ENCODE measurements at regions not wholly inside any gene's neighbourhood (a gene's known extent, or its start where the extent isn't known, plus 50 kb on each side); places are given as distances from the start of the nearest gene placed in this dataset.
"Not testable (repeated sequence)": the region's sequence is repeated elsewhere in the genome, so short reads cannot be mapped to it uniquely, and the experiment has no call there.

- Histone ChIP-seq H3K4me1 (ENCODE audit: control insufficient read depth in 2 of 2, insufficient read depth in 2 of 2, low read length in 2 of 2) (no peaks in the 10 kb centered on the region), H3K27ac (ENCODE audit: low read depth in 1 of 2, low read length in 1 of 2) (no peak overlapping the region), H3K36me3 (ENCODE audit: control insufficient read depth in 2 of 2, insufficient read depth in 2 of 2, low read length in 1 of 2) (no peaks in the 10 kb centered on the region), H3K27me3 (ENCODE audit: control insufficient read depth in 2 of 2, insufficient read depth in 1 of 2, low read length in 1 of 2) (no peaks in the 10 kb centered on the region), H3K4me3 (ENCODE audit: low read length in 2 of 2) (no peak overlapping the region), H3K9me3 (ENCODE audit: control insufficient read depth in 2 of 2, insufficient read depth in 1 of 2, low read length in 1 of 2) (peaks cover 0 to 3% of the 10 kb centered on the region in 2 donors)
- DNase-seq (ENCODE audit: low read depth in 6 of 9, low spot score in 9 of 9) = no peak
Observed at GRCh38 chr7:110309941-110310340, 781.0 kb upstream of the LRRN3 start.

- peaks cover 0 to 10% of the 10 kb centered on the region in 2 donors for H3K9me3 ChIP-seq (ENCODE audit: control insufficient read depth in 2 of 2, insufficient read depth in 1 of 2, low read length in 1 of 2)
- no peak overlapping the region for H3K4me3 ChIP-seq (ENCODE audit: low read length in 2 of 2)
- no peak for DNase-seq (ENCODE audit: low read depth in 6 of 9, low spot score in 9 of 9)
- no peak overlapping the region for H3K27ac ChIP-seq (ENCODE audit: low read depth in 1 of 2, low read length in 1 of 2)
- no peaks in the 10 kb centered on the region for H3K27me3 ChIP-seq (ENCODE audit: control insufficient read depth in 2 of 2, insufficient read depth in 1 of 2, low read length in 1 of 2)
- H3K36me3 ChIP-seq (ENCODE audit: control insufficient read depth in 2 of 2, insufficient read depth in 2 of 2, low read length in 1 of 2) = no peaks in the 10 kb centered on the region
- 64% methylated on average over 3 of the region's 3 CpGs for WGBS
- no peaks in the 10 kb centered on the region for H3K4me1 ChIP-seq (ENCODE audit: control insufficient read depth in 2 of 2, insufficient read depth in 2 of 2, low read length in 2 of 2)
Observed at GRCh38 chr7:110311556-110311955, 779.4 kb upstream of the LRRN3 start.

GRCh38 chr7:110317541-110318265, 773.2 kb upstream of the LRRN3 start:
- DNase-seq (ENCODE audit: low read depth in 6 of 9, low spot score in 9 of 9) = no peak
- Histone ChIP-seq H3K9me3 (ENCODE audit: control insufficient read depth in 2 of 2, insufficient read depth in 1 of 2, low read length in 1 of 2) (peaks cover 0 to 8% of the 10 kb centered on the region in 2 donors), H3K4me3 (ENCODE audit: low read length in 2 of 2) (no peak overlapping the region), H3K27ac (ENCODE audit: low read depth in 1 of 2, low read length in 1 of 2) (no peak overlapping the region), H3K27me3 (ENCODE audit: control insufficient read depth in 2 of 2, insufficient read depth in 1 of 2, low read length in 1 of 2) (no peaks in the 10 kb centered on the region), H3K36me3 (ENCODE audit: control insufficient read depth in 2 of 2, insufficient read depth in 2 of 2, low read length in 1 of 2) (no peaks in the 10 kb centered on the region), H3K4me1 (ENCODE audit: control insufficient read depth in 2 of 2, insufficient read depth in 2 of 2, low read length in 2 of 2) (no peaks in the 10 kb centered on the region)
- WGBS = 53% methylated on average over 2 of the region's 2 CpGs

- H3K27ac ChIP-seq (ENCODE audit: low read depth in 1 of 2, low read length in 1 of 2); H3K27me3 ChIP-seq (ENCODE audit: control insufficient read depth in 2 of 2, insufficient read depth in 1 of 2, low read length in 1 of 2); H3K4me3 ChIP-seq (ENCODE audit: low read length in 2 of 2); H3K9me3 ChIP-seq (ENCODE audit: control insufficient read depth in 2 of 2, insufficient read depth in 1 of 2, low read length in 1 of 2); H3K36me3 ChIP-seq (ENCODE audit: control insufficient read depth in 2 of 2, insufficient read depth in 2 of 2, low read length in 1 of 2); H3K4me1 ChIP-seq (ENCODE audit: control insufficient read depth in 2 of 2, insufficient read depth in 2 of 2, low read length in 2 of 2); DNase-seq (ENCODE audit: low read depth in 6 of 9, low spot score in 9 of 9): not testable (repeated sequence)
- WGBS = 91% methylated on average over 5 of the region's 5 CpGs
Observed at GRCh38 chr7:110320285-110320684, 770.6 kb upstream of the LRRN3 start.

GRCh38 chr7:110322796-110323195, 768.1 kb upstream of the LRRN3 start:
- no peaks in the 10 kb centered on the region for H3K27me3 ChIP-seq (ENCODE audit: control insufficient read depth in 2 of 2, insufficient read depth in 1 of 2, low read length in 1 of 2)
- no peaks in the 10 kb centered on the region for H3K4me1 ChIP-seq (ENCODE audit: control insufficient read depth in 2 of 2, insufficient read depth in 2 of 2, low read length in 2 of 2)
- no peak overlapping the region for H3K27ac ChIP-seq (ENCODE audit: low read depth in 1 of 2, low read length in 1 of 2)
- 87% methylated on average over 2 of the region's 2 CpGs for WGBS
- no peak overlapping the region for H3K4me3 ChIP-seq (ENCODE audit: low read length in 2 of 2)
- H3K9me3 ChIP-seq (ENCODE audit: control insufficient read depth in 2 of 2, insufficient read depth in 1 of 2, low read length in 1 of 2) = peaks cover 0 to 3% of the 10 kb centered on the region in 2 donors
- no peaks in the 10 kb centered on the region for H3K36me3 ChIP-seq (ENCODE audit: control insufficient read depth in 2 of 2, insufficient read depth in 2 of 2, low read length in 1 of 2)
- DNase-seq (ENCODE audit: low read depth in 6 of 9, low spot score in 9 of 9) = no peak

- H3K36me3 ChIP-seq (ENCODE audit: control insufficient read depth in 2 of 2, insufficient read depth in 2 of 2, low read length in 1 of 2) = no peaks in the 10 kb centered on the region
- H3K4me3 ChIP-seq (ENCODE audit: low read length in 2 of 2) = no peak overlapping the region
- DNase-seq (ENCODE audit: low read depth in 6 of 9, low spot score in 9 of 9) = no peak
- 96% methylated on average over 4 of the region's 4 CpGs for WGBS
- H3K9me3 ChIP-seq (ENCODE audit: control insufficient read depth in 2 of 2, insufficient read depth in 1 of 2, low read length in 1 of 2) = peaks cover 0 to 3% of the 10 kb centered on the region in 2 donors
- H3K4me1 ChIP-seq (ENCODE audit: control insufficient read depth in 2 of 2, insufficient read depth in 2 of 2, low read length in 2 of 2) = no peaks in the 10 kb centered on the region
- H3K27ac ChIP-seq (ENCODE audit: low read depth in 1 of 2, low read length in 1 of 2) = no peak overlapping the region
- no peaks in the 10 kb centered on the region for H3K27me3 ChIP-seq (ENCODE audit: control insufficient read depth in 2 of 2, insufficient read depth in 1 of 2, low read length in 1 of 2)
Observed at GRCh38 chr7:110326966-110327365, 764.0 kb upstream of the LRRN3 start.

GRCh38 chr7:110336423-110336822, 754.5 kb upstream of the LRRN3 start:
- Histone ChIP-seq H3K4me3 (ENCODE audit: low read length in 2 of 2) (no peak overlapping the region), H3K36me3 (ENCODE audit: control insufficient read depth in 2 of 2, insufficient read depth in 2 of 2, low read length in 1 of 2) (no peaks in the 10 kb centered on the region), H3K4me1 (ENCODE audit: control insufficient read depth in 2 of 2, insufficient read depth in 2 of 2, low read length in 2 of 2) (no peaks in the 10 kb centered on the region), H3K9me3 (ENCODE audit: control insufficient read depth in 2 of 2, insufficient read depth in 1 of 2, low read length in 1 of 2) (no peaks in the 10 kb centered on the region), H3K27me3 (ENCODE audit: control insufficient read depth in 2 of 2, insufficient read depth in 1 of 2, low read length in 1 of 2) (no peaks in the 10 kb centered on the region), H3K27ac (ENCODE audit: low read depth in 1 of 2, low read length in 1 of 2) (no peak overlapping the region)
- WGBS = 85% methylated on average over 1 of the region's 1 CpG
- DNase-seq (ENCODE audit: low read depth in 6 of 9, low spot score in 9 of 9) = no peak

GRCh38 chr7:110337646-110338045, 753.3 kb upstream of the LRRN3 start:
- Histone ChIP-seq H3K4me3 (ENCODE audit: low read length in 2 of 2) (no peak overlapping the region), H3K36me3 (ENCODE audit: control insufficient read depth in 2 of 2, insufficient read depth in 2 of 2, low read length in 1 of 2) (no peaks in the 10 kb centered on the region), H3K9me3 (ENCODE audit: control insufficient read depth in 2 of 2, insufficient read depth in 1 of 2, low read length in 1 of 2) (no peaks in the 10 kb centered on the region), H3K27ac (ENCODE audit: low read depth in 1 of 2, low read length in 1 of 2) (no peak overlapping the region), H3K27me3 (ENCODE audit: control insufficient read depth in 2 of 2, insufficient read depth in 1 of 2, low read length in 1 of 2) (no peaks in the 10 kb centered on the region), H3K4me1 (ENCODE audit: control insufficient read depth in 2 of 2, insufficient read depth in 2 of 2, low read length in 2 of 2) (no peaks in the 10 kb centered on the region)
- no peak for DNase-seq (ENCODE audit: low read depth in 6 of 9, low spot score in 9 of 9)
- WGBS = 93% methylated on average over 5 of the region's 5 CpGs

GRCh38 chr7:110347081-110347480, 743.8 kb upstream of the LRRN3 start:
- WGBS = 91% methylated on average over 3 of the region's 3 CpGs
- no peaks in the 10 kb centered on the region for H3K9me3 ChIP-seq (ENCODE audit: control insufficient read depth in 2 of 2, insufficient read depth in 1 of 2, low read length in 1 of 2)
- no peaks in the 10 kb centered on the region for H3K36me3 ChIP-seq (ENCODE audit: control insufficient read depth in 2 of 2, insufficient read depth in 2 of 2, low read length in 1 of 2)
- no peaks in the 10 kb centered on the region for H3K27me3 ChIP-seq (ENCODE audit: control insufficient read depth in 2 of 2, insufficient read depth in 1 of 2, low read length in 1 of 2)
- H3K4me1 ChIP-seq (ENCODE audit: control insufficient read depth in 2 of 2, insufficient read depth in 2 of 2, low read length in 2 of 2) = no peaks in the 10 kb centered on the region
- no peak overlapping the region for H3K4me3 ChIP-seq (ENCODE audit: low read length in 2 of 2)
- DNase-seq (ENCODE audit: low read depth in 6 of 9, low spot score in 9 of 9) = peak in 1 of 9 donors; percentile 2
- no peak overlapping the region for H3K27ac ChIP-seq (ENCODE audit: low read depth in 1 of 2, low read length in 1 of 2)
